ENCODE measurements at regions not wholly inside any gene's neighbourhood (a gene's known extent, or its start where the extent isn't known, plus 50 kb on each side); places are given as distances from the start of the nearest gene placed in this dataset.
"Not testable (repeated sequence)": the region's sequence is repeated elsewhere in the genome, so short reads cannot be mapped to it uniquely, and the experiment has no call there.

GRCh38 chr5:174532455-174533453 is 191.6 kb upstream of the MSX2 start:
- Histone ChIP-seq H2AFZ (ENCODE audit: low read length) (no peak overlapping the region), H3K9me2 (ENCODE audit: insufficient read depth, low read length) (no peaks in the 10 kb centered on the region), H3K27ac (ENCODE audit: low read depth, low read length, poor library complexity, severe bottlenecking) (no peak overlapping the region), H3K4me2 (ENCODE audit: low read length) (no peak overlapping the region), H3K36me3 (ENCODE audit: insufficient read depth, low read length) (no peaks in the 10 kb centered on the region), H3K4me3 (ENCODE audit: low read depth, low read length, poor library complexity, severe bottlenecking) (no peak overlapping the region), H3K9me3 (ENCODE audit: low read length) (no peaks in the 10 kb centered on the region), H3K79me2 (ENCODE audit: insufficient read depth, low read depth, low read length) (no peaks in the 10 kb centered on the region), H3K4me1 (ENCODE audit: insufficient read depth, low read length, poor library complexity, severe bottlenecking) (no peaks in the 10 kb centered on the region), H4K20me1 (ENCODE audit: insufficient read depth, low read length) (no peaks in the 10 kb centered on the region)
- ChIA-PET CTCF (ENCODE audit: unreplicated experiment) (no interaction called here), POLR2A (no interaction called here)
- DNase-seq (ENCODE audit: low spot score), result no peak
- BruUV-seq (replicated peaks), result no TSS peak
- intact Hi-C loops (cut with micrococcal nuclease; ENCODE audit: unreplicated experiment), result no loop called here
- no peak for TF ChIP-seq CTCF (conservative IDR thresholded peaks at IDR 0.05; ENCODE audit: low read length)
- TF ChIP-seq EZH2phosphoT487 (IDR thresholded peaks at IDR 0.05; ENCODE audit: borderline replicate concordance, low read depth, low read length), result no peak

GRCh38 chr5:174533751-174534241 is 190.6 kb upstream of the MSX2 start:
- Histone ChIP-seq H3K4me2 (ENCODE audit: low read length) (no peak overlapping the region), H3K27ac (ENCODE audit: low read depth, low read length, poor library complexity, severe bottlenecking) (no peak overlapping the region), H3K9me3 (ENCODE audit: low read length) (no peaks in the 10 kb centered on the region), H4K20me1 (ENCODE audit: insufficient read depth, low read length) (no peaks in the 10 kb centered on the region), H3K4me1 (ENCODE audit: insufficient read depth, low read length, poor library complexity, severe bottlenecking) (no peaks in the 10 kb centered on the region), H2AFZ (ENCODE audit: low read length) (no peak overlapping the region), H3K36me3 (ENCODE audit: insufficient read depth, low read length) (no peaks in the 10 kb centered on the region), H3K4me3 (ENCODE audit: low read depth, low read length, poor library complexity, severe bottlenecking) (no peak overlapping the region), H3K79me2 (ENCODE audit: insufficient read depth, low read depth, low read length) (no peaks in the 10 kb centered on the region), H3K9me2 (ENCODE audit: insufficient read depth, low read length) (no peaks in the 10 kb centered on the region)
- ChIA-PET CTCF (ENCODE audit: unreplicated experiment) (no interaction called here), POLR2A (no interaction called here)
- DNase-seq (ENCODE audit: low spot score), result no peak
- BruUV-seq (replicated peaks), result no TSS peak
- intact Hi-C loops (cut with micrococcal nuclease; ENCODE audit: unreplicated experiment), result no loop called here
- TF ChIP-seq EZH2phosphoT487 (IDR thresholded peaks at IDR 0.05; ENCODE audit: borderline replicate concordance, low read depth, low read length) (no peak), CTCF (conservative IDR thresholded peaks at IDR 0.05; ENCODE audit: low read length) (no peak)

GRCh38 chr5:174535669-174536068 is 188.7 kb upstream of the MSX2 start:
- POLR2A ChIA-PET, result no interaction called here
- CTCF ChIA-PET (ENCODE audit: unreplicated experiment), result no interaction called here
- Histone ChIP-seq H3K79me2 (ENCODE audit: insufficient read depth, low read depth, low read length) (no peaks in the 10 kb centered on the region), H3K9me3 (ENCODE audit: low read length) (no peaks in the 10 kb centered on the region), H3K4me3 (ENCODE audit: low read depth, low read length, poor library complexity, severe bottlenecking) (no peak overlapping the region), H3K9me2 (ENCODE audit: insufficient read depth, low read length) (no peaks in the 10 kb centered on the region), H3K4me1 (ENCODE audit: insufficient read depth, low read length, poor library complexity, severe bottlenecking) (no peaks in the 10 kb centered on the region), H3K27ac (ENCODE audit: low read depth, low read length, poor library complexity, severe bottlenecking) (no peak overlapping the region), H2AFZ (ENCODE audit: low read length) (no peak overlapping the region), H4K20me1 (ENCODE audit: insufficient read depth, low read length) (no peaks in the 10 kb centered on the region), H3K4me2 (ENCODE audit: low read length) (no peak overlapping the region), H3K36me3 (ENCODE audit: insufficient read depth, low read length) (no peaks in the 10 kb centered on the region)
- DNase-seq (ENCODE audit: low spot score), result no peak
- intact Hi-C loops (cut with micrococcal nuclease; ENCODE audit: unreplicated experiment), result no loop called here
- no peak for TF ChIP-seq CTCF (conservative IDR thresholded peaks at IDR 0.05; ENCODE audit: low read length)
- TF ChIP-seq EZH2phosphoT487 (IDR thresholded peaks at IDR 0.05; ENCODE audit: borderline replicate concordance, low read depth, low read length), result no peak
- no TSS peak for BruUV-seq (replicated peaks)

GRCh38 chr5:174539823-174540222 is 184.6 kb upstream of the MSX2 start:
- BruUV-seq (replicated peaks); H3K9me2 ChIP-seq (ENCODE audit: insufficient read depth, low read length); intact Hi-C loops (cut with micrococcal nuclease; ENCODE audit: unreplicated experiment); H4K20me1 ChIP-seq (ENCODE audit: insufficient read depth, low read length); H2AFZ ChIP-seq (ENCODE audit: low read length); H3K4me2 ChIP-seq (ENCODE audit: low read length); H3K9me3 ChIP-seq (ENCODE audit: low read length); POLR2A ChIA-PET; H3K27ac ChIP-seq (ENCODE audit: low read depth, low read length, poor library complexity, severe bottlenecking); DNase-seq (ENCODE audit: low spot score); H3K4me1 ChIP-seq (ENCODE audit: insufficient read depth, low read length, poor library complexity, severe bottlenecking); CTCF ChIA-PET (ENCODE audit: unreplicated experiment); H3K36me3 ChIP-seq (ENCODE audit: insufficient read depth, low read length); H3K79me2 ChIP-seq (ENCODE audit: insufficient read depth, low read depth, low read length); H3K4me3 ChIP-seq (ENCODE audit: low read depth, low read length, poor library complexity, severe bottlenecking): not testable (repeated sequence)

Measured in OCI-LY7 (cell line).